Coronary artery (tissue), 2 donors: ENCODE measurements at regions not wholly inside any gene's neighbourhood (a gene's known extent, or its start where the extent isn't known, plus 50 kb on each side); places are given as distances from the start of the nearest gene placed in this dataset.

Experiments used
- DNase-seq: peaks from one replicate; pipeline ENCODE4 v3.0.0-alpha.2; 2017; ENCODE audit warnings: low spot score
- H3K27ac ChIP-seq, 2 donors: fragments of 200-600 bp; sonication (generic); one replicate each; pipeline ENCODE4 v1.5.1; 2016 to 2019
- H3K4me3 ChIP-seq: fragments of 200-600 bp; sonication (generic); 2 replicates; pipeline ENCODE4 v1.5.1; 2016; ENCODE audit warnings: mild to moderate bottlenecking, moderate library complexity
- TF ChIP-seq, protein P1 (sequence below): fragments of 200-600 bp; sonication (generic); IDR thresholded peaks from one replicate; pipeline ENCODE4 v1.5.1; 2019; ENCODE audit warnings: antibody characterized with exemption

DNA sequence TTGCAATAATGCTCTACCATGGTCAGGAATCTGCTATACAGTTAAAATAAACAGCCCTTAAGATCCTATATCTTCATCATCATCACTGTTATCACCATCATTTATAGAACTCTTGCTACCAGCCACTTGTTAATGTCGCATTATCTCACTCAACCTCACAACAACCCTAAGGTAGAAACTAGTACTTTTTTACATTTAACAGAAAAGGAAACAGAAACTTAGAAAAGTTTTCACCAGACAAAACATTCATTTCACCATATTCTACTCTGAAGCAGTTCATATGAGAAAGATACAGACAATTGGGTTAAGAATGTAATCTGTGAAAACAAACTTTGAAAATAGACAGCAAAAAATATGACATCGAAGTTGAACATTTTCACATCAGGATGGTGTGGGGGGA lies 262.6 kb downstream of the ATG4C start:
- Histone ChIP-seq H3K27ac (no peak overlapping the region), H3K4me3 (no peak overlapping the region)
- DNase-seq: no peak
- TF ChIP-seq, protein P1, sequence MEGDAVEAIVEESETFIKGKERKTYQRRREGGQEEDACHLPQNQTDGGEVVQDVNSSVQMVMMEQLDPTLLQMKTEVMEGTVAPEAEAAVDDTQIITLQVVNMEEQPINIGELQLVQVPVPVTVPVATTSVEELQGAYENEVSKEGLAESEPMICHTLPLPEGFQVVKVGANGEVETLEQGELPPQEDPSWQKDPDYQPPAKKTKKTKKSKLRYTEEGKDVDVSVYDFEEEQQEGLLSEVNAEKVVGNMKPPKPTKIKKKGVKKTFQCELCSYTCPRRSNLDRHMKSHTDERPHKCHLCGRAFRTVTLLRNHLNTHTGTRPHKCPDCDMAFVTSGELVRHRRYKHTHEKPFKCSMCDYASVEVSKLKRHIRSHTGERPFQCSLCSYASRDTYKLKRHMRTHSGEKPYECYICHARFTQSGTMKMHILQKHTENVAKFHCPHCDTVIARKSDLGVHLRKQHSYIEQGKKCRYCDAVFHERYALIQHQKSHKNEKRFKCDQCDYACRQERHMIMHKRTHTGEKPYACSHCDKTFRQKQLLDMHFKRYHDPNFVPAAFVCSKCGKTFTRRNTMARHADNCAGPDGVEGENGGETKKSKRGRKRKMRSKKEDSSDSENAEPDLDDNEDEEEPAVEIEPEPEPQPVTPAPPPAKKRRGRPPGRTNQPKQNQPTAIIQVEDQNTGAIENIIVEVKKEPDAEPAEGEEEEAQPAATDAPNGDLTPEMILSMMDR: no peak

DNA sequence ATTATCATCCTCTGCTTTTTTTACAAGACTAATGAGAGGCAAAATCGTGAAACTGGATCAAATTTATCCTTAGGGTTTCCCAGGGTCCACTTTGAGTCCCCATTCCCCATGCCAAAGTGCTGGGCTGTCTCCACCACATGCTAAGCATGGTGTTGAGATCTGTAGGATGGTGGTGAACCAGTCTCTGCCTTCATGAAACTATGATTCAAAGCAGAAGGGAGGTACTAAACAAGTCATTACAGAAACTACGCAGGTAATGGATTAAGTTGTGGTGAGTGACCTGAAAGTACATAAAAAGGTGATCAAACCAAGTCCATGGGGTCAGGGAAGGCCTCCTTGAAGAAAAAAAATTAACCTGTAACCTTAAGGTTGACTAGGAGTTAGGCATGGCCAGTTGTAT lies 265.2 kb downstream of the ATG4C start:
- Histone ChIP-seq H3K4me3 (no peak overlapping the region), H3K27ac (no peak overlapping the region)
- TF ChIP-seq, protein P1: no peak
- no peak for DNase-seq

DNA sequence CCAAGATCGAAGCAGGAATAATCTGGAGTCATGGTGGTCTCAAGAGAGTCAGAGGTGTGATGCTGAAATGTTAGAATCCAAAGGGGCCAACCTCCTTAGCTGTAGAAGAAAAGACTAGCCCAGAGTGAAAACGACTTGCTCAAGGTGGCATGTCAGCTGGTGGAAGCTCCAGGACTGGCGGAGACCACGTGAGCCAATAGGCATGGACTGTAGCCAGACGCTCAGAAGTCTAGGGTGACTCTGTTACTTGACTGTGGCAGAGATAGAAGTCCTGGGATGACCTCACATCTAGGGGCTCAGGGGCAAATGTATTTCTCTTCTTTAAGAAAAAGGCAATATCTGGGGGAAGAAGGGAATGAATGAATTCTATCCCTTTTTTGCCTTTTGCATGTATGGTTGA lies 267.4 kb downstream of the ATG4C start:
- no peak overlapping the region for H3K4me3 ChIP-seq
- TF ChIP-seq, protein P1: no peak
- H3K27ac ChIP-seq: no peak overlapping the region
- DNase-seq: no peak

DNA sequence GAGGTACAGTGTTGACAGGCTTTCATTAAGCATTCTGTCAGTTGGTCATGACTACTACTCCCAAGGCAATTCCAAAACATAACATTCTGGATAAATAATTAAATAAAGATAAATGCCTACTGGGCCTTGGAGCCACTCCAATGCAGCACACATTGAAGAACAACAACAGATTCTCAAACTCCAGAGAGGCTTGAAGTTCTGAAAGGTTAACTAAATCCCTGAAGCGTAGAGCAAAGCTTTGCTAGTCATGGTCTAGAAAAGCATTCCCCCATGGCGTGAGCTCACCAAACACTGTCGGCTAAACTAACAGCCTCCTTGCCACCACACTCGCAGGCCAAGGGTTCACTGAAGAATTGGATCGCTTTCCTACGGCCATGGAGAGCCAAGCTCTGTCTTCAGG lies 268.0 kb downstream of the ATG4C start:
- H3K4me3 ChIP-seq: no peak overlapping the region
- TF ChIP-seq, protein P1: no peak
- DNase-seq: no peak
- no peak overlapping the region for H3K27ac ChIP-seq

DNA sequence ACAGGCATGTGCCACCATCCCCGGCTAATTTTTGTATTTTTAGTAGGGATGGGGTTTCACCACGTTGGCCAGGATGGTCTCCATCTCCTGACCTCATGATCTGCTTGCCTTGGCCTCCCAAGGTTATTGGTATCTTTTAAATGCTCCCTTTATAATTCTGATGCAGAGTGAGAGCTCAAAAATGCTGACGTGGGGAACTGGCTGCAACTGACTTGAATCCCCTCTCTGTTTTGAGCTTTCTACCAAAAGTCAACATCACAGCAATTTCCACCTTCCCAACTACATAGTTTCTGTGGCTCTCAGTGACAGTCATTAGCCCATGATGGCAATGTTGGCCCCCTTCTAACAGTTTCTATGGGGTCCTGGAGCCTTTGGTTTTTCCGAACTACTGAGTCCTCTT lies 268.2 kb upstream of the FOXD3 start:
- DNase-seq: no peak
- TF ChIP-seq, protein P1: no peak
- H3K27ac ChIP-seq: no peak overlapping the region

DNA sequence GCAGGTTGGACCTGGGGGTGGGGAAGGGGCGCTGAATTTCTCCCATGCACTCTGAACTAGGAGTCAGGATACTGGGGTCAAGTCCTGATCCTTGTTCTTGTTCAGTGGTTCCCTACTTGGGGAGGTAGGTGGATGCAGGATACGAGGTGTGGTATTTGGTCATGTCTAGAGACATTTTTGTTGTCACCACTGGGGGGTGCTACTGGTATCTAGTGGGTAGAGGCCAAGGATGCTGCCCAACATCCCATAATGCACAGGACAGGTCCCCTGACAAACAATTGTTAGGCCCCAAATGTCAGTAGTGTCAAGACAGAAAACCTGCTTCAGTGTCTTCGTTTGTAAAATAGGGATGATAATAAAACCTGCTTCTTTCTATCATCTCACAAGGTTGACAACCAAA lies 259.0 kb upstream of the FOXD3 start:
- TF ChIP-seq, protein P1: no peak
- DNase-seq: no peak
- Histone ChIP-seq H3K4me3 (no peak overlapping the region), H3K27ac (no peak overlapping the region)

More for the DNA sequence above, 268.2 kb upstream of the FOXD3 start:
- H3K4me3 ChIP-seq: no peak overlapping the region

DNA sequence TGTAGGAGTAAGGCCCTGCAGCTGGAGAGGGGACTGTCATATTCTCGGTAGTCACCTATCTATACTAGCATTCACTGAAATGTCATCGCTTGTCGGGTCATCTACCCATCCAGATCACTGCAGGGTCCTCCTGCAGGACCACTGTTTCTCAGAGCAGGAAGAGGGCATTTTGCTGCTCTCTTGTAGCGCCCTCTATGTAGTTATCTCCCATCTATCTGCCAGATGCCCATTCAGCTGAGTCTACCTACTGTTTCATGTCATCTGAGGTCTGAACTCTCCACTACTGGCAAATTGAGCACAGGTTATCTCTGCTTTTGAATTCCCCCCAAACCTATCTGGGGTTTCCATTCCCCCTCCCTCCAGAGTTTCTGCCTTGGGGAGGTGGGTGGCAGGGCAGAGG lies 258.2 kb upstream of the FOXD3 start:
- DNase-seq: no peak
- Histone ChIP-seq H3K27ac (no peak overlapping the region), H3K4me3 (no peak overlapping the region)
- TF ChIP-seq, protein P1: no peak
